ENCODE measurements at regions not wholly inside any gene's neighbourhood (a gene's known extent, or its start where the extent isn't known, plus 50 kb on each side); places are given as distances from the start of the nearest gene placed in this dataset.

- no peak for TF ChIP-seq ATF2 (tag by site-specific recombination; IDR thresholded peaks at IDR 0.05; ENCODE audit: low read depth)
- TF ChIP-seq ZBTB44 (tag by site-specific recombination; IDR thresholded peaks at IDR 0.05) = no peak
Observed at GRCh38 chr2:65917986-65918385, 485.6 kb upstream of the SPRED2 start (continued).

GRCh38 chr2:65916785-65917295, 484.4 kb upstream of the SPRED2 start:
- Histone ChIP-seq H3K27ac (ENCODE audit: extremely low read depth, low read depth, low read length) (no peak overlapping the region), H3K36me3 (ENCODE audit: control insufficient read depth in 2 of 2, insufficient read depth in 1 of 2, low read length in 2 of 2) (no peaks in the 10 kb centered on the region), H3K9me3 (ENCODE audit: control insufficient read depth, insufficient read depth, low read depth, low read length) (no peaks in the 10 kb centered on the region), H3K4me1 (ENCODE audit: control insufficient read depth, insufficient read depth, low read length) (no peaks in the 10 kb centered on the region), H3K4me3 (ENCODE audit: low read depth, low read length) (no peak overlapping the region)
- TF ChIP-seq WT1 (tag by site-specific recombination; IDR thresholded peaks at IDR 0.05) (no peak), SETDB1 (IDR thresholded peaks at IDR 0.05; ENCODE audit: insufficient read length, low read length) (no peak), KLF1 (tag by site-specific recombination; IDR thresholded peaks at IDR 0.05) (no peak), TRIM28 (IDR thresholded peaks at IDR 0.05; ENCODE audit: borderline replicate concordance, low read length) (no peak), ZNF555 (tag by site-specific recombination; conservative IDR thresholded peaks at IDR 0.05) (no peak), ZNF48 (tag by site-specific recombination; IDR thresholded peaks at IDR 0.05) (no peak), ZNF658 (tag by site-specific recombination; IDR thresholded peaks at IDR 0.05) (no peak), GFI1B (tag by site-specific recombination; IDR thresholded peaks at IDR 0.05) (no peak), OVOL3 (tag by site-specific recombination; IDR thresholded peaks at IDR 0.05) (no peak), ZNF701 (tag by site-specific recombination; IDR thresholded peaks at IDR 0.05) (no peak), SCRT1 (tag by site-specific recombination; IDR thresholded peaks at IDR 0.05; ENCODE audit: borderline replicate concordance) (no peak), ZBTB26 (tag by site-specific recombination; optimal IDR thresholded peaks at IDR 0.05) (no peak), ZNF776 (tag by site-specific recombination; IDR thresholded peaks at IDR 0.05; ENCODE audit: borderline replicate concordance) (no peak), ZNF221 (tag by site-specific recombination; IDR thresholded peaks at IDR 0.05; ENCODE audit: borderline replicate concordance) (no peak), ZNF10 (tag by site-specific recombination; IDR thresholded peaks at IDR 0.05) (no peak), ZNF157 (tag by site-specific recombination; IDR thresholded peaks at IDR 0.05) (no peak), ZNF843 (tag by site-specific recombination; IDR thresholded peaks at IDR 0.05) (no peak)
- TF ChIP-seq, protein P1, sequence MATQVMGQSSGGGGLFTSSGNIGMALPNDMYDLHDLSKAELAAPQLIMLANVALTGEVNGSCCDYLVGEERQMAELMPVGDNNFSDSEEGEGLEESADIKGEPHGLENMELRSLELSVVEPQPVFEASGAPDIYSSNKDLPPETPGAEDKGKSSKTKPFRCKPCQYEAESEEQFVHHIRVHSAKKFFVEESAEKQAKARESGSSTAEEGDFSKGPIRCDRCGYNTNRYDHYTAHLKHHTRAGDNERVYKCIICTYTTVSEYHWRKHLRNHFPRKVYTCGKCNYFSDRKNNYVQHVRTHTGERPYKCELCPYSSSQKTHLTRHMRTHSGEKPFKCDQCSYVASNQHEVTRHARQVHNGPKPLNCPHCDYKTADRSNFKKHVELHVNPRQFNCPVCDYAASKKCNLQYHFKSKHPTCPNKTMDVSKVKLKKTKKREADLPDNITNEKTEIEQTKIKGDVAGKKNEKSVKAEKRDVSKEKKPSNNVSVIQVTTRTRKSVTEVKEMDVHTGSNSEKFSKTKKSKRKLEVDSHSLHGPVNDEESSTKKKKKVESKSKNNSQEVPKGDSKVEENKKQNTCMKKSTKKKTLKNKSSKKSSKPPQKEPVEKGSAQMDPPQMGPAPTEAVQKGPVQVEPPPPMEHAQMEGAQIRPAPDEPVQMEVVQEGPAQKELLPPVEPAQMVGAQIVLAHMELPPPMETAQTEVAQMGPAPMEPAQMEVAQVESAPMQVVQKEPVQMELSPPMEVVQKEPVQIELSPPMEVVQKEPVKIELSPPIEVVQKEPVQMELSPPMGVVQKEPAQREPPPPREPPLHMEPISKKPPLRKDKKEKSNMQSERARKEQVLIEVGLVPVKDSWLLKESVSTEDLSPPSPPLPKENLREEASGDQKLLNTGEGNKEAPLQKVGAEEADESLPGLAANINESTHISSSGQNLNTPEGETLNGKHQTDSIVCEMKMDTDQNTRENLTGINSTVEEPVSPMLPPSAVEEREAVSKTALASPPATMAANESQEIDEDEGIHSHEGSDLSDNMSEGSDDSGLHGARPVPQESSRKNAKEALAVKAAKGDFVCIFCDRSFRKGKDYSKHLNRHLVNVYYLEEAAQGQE (tag by site-specific recombination; IDR thresholded peaks at IDR 0.05) = no peak
- ChIA-PET CTCF (interaction anchor here (0.6 to 1.3 kb wide), 3 partner anchors 16 to 453 kb away, joined by 3 to 5 read pairs (median 5); no protein-coding TSS in a partner anchor), POLR2A (no interaction called here)
